ENCODE measurements at regions not wholly inside any gene's neighbourhood (a gene's known extent, or its start where the extent isn't known, plus 50 kb on each side); places are given as distances from the start of the nearest gene placed in this dataset.
A peak's percentile ranks its signal among the peaks of the same experiment; 100 is the strongest.

DNA sequence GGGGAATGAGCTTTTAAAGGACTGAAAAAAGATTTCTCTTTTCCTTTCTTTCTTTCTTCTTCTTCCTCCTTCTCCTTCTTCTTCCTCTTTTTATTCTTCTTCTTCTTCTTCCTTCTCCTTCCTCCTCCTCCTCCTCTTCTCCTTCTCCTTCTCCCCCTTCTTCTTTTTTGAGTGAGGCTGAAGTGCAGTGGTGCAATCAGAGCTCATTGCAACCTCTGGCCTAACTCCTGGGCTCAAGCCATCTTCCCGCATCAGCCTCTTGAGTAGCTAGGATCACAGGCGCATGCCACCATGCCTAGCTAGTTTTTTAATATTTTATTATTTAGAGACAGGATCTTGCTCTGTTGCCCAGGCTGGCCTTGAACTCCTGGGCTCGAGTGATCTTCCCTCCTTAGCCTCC, 120.9 kb upstream of the KL start:
- TF ChIP-seq, protein P1, sequence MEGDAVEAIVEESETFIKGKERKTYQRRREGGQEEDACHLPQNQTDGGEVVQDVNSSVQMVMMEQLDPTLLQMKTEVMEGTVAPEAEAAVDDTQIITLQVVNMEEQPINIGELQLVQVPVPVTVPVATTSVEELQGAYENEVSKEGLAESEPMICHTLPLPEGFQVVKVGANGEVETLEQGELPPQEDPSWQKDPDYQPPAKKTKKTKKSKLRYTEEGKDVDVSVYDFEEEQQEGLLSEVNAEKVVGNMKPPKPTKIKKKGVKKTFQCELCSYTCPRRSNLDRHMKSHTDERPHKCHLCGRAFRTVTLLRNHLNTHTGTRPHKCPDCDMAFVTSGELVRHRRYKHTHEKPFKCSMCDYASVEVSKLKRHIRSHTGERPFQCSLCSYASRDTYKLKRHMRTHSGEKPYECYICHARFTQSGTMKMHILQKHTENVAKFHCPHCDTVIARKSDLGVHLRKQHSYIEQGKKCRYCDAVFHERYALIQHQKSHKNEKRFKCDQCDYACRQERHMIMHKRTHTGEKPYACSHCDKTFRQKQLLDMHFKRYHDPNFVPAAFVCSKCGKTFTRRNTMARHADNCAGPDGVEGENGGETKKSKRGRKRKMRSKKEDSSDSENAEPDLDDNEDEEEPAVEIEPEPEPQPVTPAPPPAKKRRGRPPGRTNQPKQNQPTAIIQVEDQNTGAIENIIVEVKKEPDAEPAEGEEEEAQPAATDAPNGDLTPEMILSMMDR (conservative IDR thresholded peaks at IDR 0.05; ENCODE audit: low read depth, low read length) = no peak
- no peak overlapping the region for H3K4me3 ChIP-seq (ENCODE audit: low read depth, low read length)
- no peak for DNase-seq (ENCODE audit: low read depth)

GRCh38 chr13:32897296-32897695, 118.9 kb upstream of the KL start:
- TF ChIP-seq, protein P1 (conservative IDR thresholded peaks at IDR 0.05; ENCODE audit: low read depth, low read length) = no peak
- DNase-seq (ENCODE audit: low read depth) = no peak

GRCh38 chr13:32902029-32902780, 114.0 kb upstream of the KL start:
- H3K4me3 ChIP-seq (ENCODE audit: low read depth, low read length) = no peak overlapping the region
- TF ChIP-seq, protein P1 (conservative IDR thresholded peaks at IDR 0.05; ENCODE audit: low read depth, low read length) = no peak
- DNase-seq (ENCODE audit: low read depth) = peak; percentile 42

More at GRCh38 chr13:32897296-32897695, 118.9 kb upstream of the KL start:
- H3K4me3 ChIP-seq (ENCODE audit: low read depth, low read length) = no peak overlapping the region

- H3K4me3 ChIP-seq (ENCODE audit: low read depth, low read length) = no peak overlapping the region
- TF ChIP-seq, protein P1 (conservative IDR thresholded peaks at IDR 0.05; ENCODE audit: low read depth, low read length) = no peak
- DNase-seq (ENCODE audit: low read depth) = no peak
Measured at GRCh38 chr13:32902874-32903273, 113.3 kb upstream of the KL start.

DNA sequence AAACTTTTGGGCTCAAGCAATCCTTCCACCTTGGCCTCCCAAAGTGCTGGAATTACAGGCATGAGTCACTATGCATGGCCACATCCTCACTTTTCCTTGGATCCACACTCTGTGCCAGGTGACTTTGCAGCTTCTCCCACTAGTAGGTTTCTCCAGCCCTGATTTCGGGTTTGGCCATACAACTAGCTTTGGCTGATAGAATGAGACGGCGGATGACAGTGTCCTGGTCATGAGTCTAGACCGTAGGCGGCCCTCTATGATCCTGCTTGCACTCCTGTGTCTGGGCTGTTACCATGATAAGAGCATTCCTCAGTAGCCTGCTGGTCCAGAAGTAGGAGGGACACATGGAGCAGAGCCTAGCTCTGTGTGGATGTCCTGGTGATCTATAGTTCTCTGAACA, 112.5 kb upstream of the KL start:
- TF ChIP-seq, protein P1 (conservative IDR thresholded peaks at IDR 0.05; ENCODE audit: low read depth, low read length) = no peak
- no peak for DNase-seq (ENCODE audit: low read depth)
- no peak overlapping the region for H3K4me3 ChIP-seq (ENCODE audit: low read depth, low read length)

DNA sequence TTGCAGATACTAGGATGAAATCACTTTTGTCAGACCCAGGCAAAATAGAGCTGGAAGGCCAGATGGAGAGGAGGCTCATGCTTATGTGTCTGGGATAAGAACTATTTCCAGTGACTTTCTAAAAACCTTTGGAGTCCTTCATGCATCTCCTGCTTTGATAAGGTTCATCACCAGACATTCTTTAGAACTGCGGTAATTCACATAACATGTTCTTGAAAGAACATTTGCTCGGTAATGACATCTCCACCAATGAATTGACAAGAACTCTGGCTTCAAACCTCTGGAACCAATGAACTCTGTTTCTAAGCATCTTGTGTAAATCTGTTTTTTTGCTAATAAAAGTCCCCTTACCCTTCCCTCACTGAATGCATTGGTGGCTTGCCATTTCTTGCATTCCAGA, 112.0 kb upstream of the KL start:
- no peak overlapping the region for H3K4me3 ChIP-seq (ENCODE audit: low read depth, low read length)
- TF ChIP-seq, protein P1 (conservative IDR thresholded peaks at IDR 0.05; ENCODE audit: low read depth, low read length) = no peak
- peak; percentile 44 for DNase-seq (ENCODE audit: low read depth)
